Cardiac fibroblast (primary cell): ENCODE measurements at regions not wholly inside any gene's neighbourhood (a gene's known extent, or its start where the extent isn't known, plus 50 kb on each side); places are given as distances from the start of the nearest gene placed in this dataset.

Experiments
- DNase-seq, 2 donors: peaks; one replicate each; pipeline versions ENCODE4 v3.0.0 to v3.0.0-alpha.2; 2010; ENCODE audit warnings: low read depth in 2 of 2
- H3K4me3 ChIP-seq, 2 donors: replicated peaks in 1 of 2; 1 replicate in 1 of 2; 2 replicates in 1 of 2; pipeline ENCODE4 v1.5.1; 2011; ENCODE audit warnings: low read depth in 2 of 2, low read length in 2 of 2, mild to moderate bottlenecking in 2 of 2, moderate library complexity in 1 of 2
- TF ChIP-seq, protein P1 (sequence below): IDR thresholded peaks from one replicate; pipeline ENCODE4 v1.5.1; 2011; ENCODE audit warnings: low read depth, mild to moderate bottlenecking, low read length, inconsistent platforms

DNA sequence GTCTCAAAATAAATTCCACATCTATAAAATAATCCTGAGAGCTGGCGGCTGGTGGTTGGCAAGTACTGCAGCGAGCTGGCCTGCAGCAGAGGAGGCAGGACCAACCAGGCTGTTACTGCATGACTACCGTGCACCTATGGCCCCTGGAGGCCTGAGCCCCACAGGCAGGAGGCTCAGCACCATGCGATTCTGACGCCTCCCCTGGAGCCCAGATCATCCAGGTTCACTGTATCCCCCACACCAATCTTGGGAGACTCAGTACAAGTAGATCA lies 159.5 kb upstream of the NCAM1 start:
- DNase-seq, result no peak
- no peak overlapping the region for H3K4me3 ChIP-seq
- TF ChIP-seq, protein P1, sequence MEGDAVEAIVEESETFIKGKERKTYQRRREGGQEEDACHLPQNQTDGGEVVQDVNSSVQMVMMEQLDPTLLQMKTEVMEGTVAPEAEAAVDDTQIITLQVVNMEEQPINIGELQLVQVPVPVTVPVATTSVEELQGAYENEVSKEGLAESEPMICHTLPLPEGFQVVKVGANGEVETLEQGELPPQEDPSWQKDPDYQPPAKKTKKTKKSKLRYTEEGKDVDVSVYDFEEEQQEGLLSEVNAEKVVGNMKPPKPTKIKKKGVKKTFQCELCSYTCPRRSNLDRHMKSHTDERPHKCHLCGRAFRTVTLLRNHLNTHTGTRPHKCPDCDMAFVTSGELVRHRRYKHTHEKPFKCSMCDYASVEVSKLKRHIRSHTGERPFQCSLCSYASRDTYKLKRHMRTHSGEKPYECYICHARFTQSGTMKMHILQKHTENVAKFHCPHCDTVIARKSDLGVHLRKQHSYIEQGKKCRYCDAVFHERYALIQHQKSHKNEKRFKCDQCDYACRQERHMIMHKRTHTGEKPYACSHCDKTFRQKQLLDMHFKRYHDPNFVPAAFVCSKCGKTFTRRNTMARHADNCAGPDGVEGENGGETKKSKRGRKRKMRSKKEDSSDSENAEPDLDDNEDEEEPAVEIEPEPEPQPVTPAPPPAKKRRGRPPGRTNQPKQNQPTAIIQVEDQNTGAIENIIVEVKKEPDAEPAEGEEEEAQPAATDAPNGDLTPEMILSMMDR, result no peak

DNA sequence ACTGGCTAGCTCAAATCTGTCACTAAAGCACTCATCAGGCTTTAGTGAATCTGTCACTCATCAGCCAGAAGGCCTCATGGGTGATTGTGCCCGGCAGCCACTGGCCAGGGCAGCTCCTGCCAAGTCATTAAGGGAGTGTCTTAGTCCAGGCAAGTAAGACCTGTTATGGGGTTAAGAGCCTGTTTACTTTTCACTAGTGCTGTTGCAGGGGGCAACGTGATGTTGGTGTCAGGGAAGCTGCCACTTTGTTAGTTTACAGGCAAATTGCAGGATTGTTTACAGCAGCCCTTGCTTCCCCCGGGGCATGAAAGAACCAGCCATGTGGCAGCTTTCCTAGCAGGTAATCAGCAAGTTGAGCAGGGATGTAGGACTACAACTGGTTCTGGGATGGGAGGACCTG lies 155.6 kb upstream of the NCAM1 start:
- TF ChIP-seq, protein P1, result no peak
- H3K4me3 ChIP-seq, result no peak overlapping the region
- DNase-seq, result no peak

DNA sequence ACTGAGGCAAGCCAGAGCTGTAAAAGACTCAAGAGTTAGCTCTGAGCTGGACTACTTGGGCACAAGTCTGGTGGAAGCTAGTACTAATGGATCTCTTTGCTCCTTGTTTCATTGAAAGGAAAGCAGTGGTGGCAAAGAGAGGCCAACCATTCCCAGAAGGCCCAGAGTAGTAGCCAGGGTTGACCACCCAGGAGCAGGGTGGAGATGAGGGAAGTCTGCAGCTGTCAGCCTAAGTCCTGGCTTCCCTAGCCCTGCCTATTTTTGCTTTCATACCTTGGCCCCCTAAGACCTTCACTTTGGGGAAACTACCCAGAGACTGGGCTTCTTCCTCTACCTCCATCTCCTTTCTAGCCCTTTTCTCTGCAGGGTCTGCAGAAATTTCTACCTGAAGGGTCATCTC lies 155.0 kb upstream of the NCAM1 start:
- TF ChIP-seq, protein P1, result no peak
- DNase-seq, result no peak
- no peak overlapping the region for H3K4me3 ChIP-seq

DNA sequence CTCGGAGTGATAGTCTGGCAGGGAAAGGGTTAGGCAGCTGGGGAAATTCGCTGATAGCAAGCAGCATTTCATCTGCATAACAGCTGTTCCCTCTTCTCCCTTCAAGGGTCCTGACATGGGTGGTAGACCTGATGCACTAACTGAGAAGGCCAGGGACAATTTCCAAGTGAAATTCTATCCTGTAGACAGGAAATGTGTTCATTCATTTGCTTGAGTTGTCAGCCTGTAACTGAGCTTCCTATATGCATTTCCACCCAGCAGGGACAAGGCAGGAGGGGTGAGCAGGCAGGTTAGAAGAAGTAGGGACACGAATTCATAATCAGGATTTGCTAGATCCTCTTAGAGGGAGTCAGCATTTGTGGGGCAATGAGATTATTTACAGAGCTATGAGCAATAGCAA lies 154.3 kb upstream of the NCAM1 start:
- TF ChIP-seq, protein P1, result no peak
- no peak for DNase-seq
- H3K4me3 ChIP-seq, result no peak overlapping the region

DNA sequence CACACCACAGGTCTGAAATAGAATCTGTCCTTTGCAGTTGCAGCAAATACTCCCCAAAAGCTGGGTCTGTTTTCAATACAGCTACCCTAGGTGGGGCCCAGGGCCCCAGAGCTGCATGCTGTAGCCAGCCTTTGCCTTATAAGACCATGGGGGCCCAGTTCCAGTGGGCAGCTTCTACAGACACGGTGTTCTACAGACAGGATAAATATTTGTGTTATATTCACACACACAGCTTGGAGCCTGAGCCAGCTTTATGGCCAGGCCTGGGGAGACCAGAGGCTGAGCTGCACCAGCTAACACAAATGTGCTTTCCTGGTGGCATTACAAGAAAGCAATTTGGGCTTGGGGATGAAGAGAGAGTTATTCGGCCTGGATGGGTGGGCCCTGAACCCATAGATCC lies 151.8 kb upstream of the NCAM1 start:
- no peak overlapping the region for H3K4me3 ChIP-seq
- TF ChIP-seq, protein P1, result no peak
- DNase-seq, result no peak

DNA sequence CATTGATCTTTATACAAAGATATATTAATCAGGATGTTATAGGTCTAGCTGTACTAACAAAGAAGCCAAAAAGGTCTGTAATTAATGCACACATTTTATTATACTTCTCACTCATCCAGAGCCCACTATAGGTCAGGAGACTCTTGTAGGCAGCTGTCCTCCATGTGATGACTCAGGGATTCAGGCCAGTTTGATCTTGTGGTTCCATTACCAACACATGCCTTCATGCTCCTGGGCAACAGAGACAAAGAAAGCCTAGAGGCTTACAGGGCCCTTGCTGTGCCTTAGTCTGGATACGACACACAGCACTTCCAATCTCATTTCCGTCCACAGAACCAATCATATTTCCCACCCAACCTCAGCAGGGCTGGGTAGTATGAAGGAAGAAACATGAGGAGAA lies 150.3 kb upstream of the NCAM1 start:
- TF ChIP-seq, protein P1, result no peak
- no peak for DNase-seq

DNA sequence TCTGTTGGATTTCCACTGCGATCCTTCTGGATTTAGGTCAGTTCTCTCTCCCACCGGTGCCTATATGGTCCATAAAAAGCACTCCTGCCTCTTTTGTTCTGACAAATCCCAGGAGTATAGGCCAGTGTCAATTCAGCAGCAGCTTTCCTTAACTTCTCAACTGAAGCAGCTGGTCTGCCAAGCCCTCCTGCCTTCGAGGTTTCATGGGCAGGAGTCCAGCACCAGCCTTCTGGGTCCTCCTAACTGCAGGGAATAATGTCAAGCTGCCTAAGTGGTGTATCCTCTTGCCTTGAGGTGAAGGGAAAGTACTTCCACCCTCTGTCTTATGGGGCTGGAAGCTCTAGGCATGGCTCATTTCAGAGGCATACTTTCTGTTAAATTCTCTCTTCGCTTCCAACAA lies 149.4 kb upstream of the NCAM1 start:
- no peak overlapping the region for H3K4me3 ChIP-seq
- DNase-seq, result no peak
- TF ChIP-seq, protein P1, result no peak

More for the DNA sequence above, 150.3 kb upstream of the NCAM1 start:
- no peak overlapping the region for H3K4me3 ChIP-seq
